ENCODE measurements at regions not wholly inside any gene's neighbourhood (a gene's known extent, or its start where the extent isn't known, plus 50 kb on each side); places are given as distances from the start of the nearest gene placed in this dataset.
"Not testable (repeated sequence)": the region's sequence is repeated elsewhere in the genome, so short reads cannot be mapped to it uniquely, and the experiment has no call there.

DNA sequence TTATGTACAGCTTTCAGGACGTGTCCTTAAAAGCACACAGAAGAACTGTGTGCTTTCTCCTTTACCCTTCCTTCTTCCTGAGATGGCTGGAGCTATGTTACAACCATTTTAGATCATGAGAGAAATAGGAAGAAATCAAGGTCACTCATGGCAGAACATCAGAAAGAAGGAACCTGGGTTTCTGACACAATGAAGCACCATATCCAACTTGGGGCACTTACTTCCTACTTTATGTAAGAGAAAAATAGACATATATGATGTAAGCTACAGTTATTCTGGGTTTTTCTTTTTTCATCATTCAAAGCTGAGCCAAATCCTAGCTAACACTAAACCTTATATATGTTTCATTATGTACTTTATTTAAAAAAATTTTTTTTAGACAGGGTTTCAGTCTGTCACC, 79.5 kb downstream of the FAM161A start:
- DNase-seq, result no peak

DNA sequence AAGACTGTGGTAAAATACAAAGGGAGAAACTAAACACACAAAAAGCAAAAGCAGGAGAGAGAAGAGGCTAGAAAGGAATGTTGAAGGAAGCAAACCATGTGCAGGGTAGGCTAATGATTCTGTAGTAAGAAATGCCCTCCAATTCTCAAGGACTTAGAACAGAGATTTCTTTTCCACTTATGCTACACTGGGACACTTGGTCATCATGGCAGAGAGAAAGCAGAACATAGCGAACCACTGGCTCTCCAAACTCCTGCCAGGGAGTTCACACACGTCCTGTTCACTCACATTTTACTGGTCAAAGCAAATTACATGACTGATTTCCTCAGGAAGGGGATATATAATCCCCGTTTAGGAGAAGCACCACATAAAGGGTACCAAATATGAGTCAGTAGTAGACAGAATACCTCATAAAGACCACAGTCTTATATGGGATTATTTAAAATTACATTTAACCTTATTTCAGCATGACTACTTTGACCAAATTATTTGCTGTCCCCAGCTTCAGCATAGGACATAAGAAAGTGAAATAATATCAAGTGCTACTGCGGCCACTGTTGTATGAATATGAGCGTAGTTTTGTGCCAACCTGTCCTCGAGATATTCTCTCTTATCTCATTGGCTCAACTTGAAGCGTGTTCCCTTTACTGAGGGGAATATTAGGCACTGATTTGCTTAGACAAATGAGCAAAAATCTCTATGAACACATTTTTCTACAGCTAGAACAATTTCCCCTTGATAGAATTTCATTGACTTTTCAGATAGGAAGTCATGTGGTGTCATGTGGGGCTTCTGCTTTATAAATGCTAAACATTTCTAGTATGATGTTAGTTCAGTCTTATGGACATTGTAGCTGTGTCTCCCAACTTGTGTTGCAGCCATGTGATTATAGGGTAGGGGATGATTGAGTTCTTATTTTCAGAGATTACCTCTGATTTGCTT, 81.7 kb downstream of the FAM161A start:
- DNase-seq, result no peak

DNA sequence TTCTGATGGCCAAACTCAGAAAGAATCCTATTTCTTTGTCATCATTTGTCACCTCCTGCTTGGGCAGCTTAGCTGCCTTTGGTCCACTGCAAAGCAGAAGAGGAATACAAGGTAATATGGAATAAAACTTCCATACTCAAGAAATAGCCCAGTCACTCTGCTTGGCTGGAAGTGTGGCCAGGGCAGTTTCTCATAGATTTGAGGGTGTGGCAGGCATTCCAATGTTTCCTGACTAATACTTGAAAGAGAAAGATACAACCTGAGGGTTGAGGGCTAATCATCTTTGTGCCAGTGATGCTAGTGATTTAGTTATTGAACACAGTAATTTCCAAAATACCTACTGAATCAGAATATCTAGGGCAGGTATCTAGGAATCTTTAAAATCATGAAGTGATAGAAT, 83.1 kb downstream of the FAM161A start:
- no peak for DNase-seq

DNA sequence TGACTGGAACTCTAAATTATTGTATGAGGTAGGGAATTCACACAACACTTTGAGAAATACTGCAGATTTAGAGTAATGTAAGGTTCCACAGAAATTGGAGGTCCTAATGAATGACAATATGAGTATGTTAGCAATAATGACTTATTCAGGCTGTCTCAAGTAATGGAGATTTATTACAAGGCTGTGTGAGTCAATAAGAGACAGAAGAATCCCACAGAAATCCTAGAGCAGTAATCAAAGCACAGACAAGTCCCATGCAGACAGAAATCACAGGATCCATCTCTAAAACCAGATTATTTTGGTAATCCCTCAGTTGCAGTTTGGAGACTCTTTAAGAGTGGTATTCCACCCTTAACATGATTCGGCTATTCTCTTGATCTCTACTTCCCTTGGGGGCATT, 83.6 kb downstream of the FAM161A start:
- no peak for DNase-seq

DNA sequence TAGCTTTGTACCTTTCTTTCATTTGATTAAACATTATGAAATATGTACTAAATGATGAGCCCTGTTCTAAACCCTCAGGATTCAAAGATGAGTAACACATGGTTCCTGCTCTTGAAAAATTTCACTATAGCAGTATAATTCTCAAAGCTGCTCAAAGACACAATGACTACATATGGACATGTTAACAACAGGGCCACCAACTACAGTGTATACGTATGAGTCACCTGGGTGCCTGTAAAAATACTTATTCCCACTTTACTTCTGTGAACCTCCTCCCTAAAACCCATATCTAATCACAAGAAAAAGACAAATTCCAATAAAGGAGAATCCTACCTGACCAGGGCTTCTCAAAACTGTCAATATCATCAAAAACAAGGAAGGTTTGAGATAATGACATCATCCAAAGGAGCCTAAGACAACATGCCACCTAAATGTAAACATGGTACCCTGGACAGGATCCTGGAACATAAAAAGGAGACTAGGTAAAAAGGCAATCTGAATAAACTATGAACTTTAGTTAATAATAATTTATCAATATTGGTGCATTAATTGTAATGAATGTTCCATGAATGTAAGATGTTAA, 84.7 kb downstream of the FAM161A start:
- DNase-seq, result no peak

DNA sequence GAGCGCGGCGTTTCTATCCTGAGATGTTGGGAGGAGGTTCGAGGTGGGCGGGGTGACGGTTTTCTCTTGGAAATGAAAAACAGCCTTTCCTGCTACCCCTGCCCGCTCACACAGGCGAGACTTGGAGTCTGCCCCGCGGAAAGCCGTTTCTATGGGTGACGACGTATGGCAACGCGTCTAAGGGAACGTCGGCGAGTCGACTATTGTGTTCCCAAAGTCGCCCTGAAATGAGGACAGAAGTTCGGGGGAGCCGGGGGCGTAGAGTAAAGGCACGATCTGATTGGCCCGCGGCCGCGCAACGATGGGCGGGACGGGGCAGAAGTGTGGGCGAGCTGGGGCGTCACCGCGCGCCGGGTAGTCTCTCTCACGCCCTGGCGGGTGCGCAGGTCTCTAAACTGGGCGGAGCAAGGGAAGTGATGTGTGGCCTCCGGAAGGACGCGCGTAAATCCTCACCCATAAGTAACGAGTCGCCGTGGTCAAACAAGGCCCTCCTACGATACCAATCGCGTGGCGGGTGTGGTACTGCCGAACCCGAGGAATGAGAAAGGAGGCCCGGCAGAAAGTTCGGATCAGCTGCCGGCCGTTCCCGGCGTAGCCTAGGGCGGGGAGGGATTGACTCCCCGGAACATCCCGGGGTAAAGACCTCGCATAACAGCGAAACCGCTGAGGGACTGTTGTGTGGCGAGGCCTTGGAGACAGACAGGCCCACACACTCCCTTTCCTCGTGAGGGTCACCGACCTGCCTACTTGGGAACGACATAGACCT, 89.6 kb downstream of the FAM161A start:
- peak; percentile 79 for DNase-seq

DNA sequence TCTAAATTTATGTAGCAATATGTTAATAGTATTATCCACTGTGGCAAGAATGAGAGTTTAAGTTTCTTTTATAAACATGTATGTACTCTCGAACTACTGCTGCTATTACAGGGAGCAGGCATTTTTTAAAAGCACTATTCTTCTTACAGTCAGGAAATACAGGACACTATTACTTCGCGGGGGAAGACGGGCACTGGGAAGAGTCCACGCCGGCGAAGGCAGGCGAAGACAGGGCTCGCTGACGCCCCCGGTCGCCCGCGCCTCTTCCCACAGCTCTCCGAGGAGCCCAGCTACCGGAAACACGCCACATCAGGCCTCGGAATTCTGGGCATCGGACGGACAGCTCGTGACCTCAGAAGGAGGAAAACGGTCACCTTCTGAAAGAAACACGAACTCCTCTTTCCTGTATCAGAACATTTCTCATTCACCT, 90.2 kb downstream of the FAM161A start:
- DNase-seq, result peak; percentile 13

DNA sequence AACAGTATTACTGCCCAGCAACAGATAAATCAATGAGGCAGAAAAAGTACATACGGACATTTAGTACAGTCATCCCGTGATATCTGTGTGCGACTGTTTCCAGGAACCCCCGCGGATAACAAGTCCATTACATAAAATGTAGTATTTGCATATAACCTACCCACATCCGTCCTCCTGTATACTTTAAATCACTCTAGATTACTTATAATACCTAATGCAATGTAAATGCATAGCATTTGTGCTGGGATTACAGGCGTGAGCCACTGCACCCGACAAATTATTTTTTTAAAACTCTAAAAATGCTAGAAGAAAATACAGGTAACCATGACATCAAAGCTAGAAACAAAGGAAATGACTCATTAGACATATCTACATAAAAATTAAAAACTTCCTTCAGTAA, 91.6 kb downstream of the FAM161A start:
- no peak for DNase-seq

DNA sequence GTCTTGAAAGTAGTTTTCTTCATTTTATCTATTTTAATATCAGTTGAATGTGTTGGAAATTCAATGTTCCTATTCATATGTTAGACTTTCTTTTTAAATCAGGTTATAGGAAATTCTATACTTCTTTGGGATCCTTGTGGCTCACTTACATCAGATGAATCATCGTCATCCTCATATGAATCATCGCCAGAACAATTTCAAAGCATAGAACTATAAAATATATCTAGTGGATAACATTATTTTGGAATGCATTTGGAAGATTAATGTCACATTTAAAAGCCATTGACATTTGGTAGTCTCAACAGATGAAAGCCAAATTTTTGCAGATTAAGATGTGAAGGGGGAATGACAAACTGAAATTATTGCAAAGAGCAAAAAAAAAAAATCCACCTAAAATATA, 94.1 kb downstream of the FAM161A start:
- no peak for DNase-seq

DNA sequence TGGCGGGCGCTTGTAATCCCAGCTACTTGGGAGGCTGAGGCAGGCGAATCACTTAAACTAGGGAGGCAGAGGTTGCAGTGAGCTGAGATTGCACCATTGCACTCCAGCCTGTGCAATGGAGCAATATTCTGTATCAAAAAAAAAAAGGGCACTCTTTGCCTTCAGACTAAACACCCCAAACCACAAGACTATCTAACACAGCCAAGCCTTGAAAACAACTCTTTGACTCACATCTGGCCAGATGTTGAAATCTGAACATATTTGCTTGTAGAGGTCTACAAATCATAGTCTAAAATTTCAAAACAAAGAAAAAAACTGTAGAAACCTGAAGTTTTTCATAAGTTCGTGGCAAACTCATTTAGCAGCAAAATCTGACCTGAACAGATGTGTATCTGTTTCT, 94.9 kb downstream of the FAM161A start:
- DNase-seq, result no peak

DNA sequence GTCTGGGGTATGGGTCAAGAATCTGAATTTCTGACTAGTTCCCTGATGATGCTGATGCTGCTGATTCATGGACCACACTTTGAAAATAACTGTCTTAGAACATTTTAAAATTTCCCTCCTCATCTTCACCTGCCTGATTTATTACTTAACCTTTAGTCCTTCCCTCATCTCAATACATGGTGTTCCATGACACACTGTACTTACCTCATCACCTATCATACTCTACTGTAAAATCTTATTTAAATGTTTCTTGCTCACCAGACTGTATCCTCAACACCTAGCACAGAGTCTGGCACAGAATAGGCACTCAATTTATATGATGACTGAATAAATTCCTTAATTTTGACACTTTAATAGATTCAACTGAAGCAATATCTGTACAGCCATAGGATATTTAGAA, 95.7 kb downstream of the FAM161A start:
- no peak for DNase-seq

DNA sequence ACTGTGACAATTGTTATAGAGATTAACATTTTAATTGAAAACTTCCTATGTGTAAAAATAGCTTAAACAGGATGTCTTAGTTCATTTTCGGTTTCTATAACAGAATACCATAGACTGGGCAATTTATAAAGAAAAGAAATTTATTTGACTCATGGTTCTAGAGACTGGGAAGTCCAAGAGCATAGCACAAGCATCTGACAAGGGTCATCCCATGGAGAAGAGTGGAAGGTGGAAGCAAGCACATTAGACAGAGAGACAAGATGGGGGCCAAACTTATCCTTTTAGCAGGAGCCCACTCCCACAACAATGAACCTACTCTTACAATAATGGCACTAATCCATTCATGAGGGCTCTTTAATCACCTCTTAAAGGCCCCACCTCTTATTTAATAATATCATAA, 100.3 kb downstream of the FAM161A start:
- DNase-seq, result no peak

DNA sequence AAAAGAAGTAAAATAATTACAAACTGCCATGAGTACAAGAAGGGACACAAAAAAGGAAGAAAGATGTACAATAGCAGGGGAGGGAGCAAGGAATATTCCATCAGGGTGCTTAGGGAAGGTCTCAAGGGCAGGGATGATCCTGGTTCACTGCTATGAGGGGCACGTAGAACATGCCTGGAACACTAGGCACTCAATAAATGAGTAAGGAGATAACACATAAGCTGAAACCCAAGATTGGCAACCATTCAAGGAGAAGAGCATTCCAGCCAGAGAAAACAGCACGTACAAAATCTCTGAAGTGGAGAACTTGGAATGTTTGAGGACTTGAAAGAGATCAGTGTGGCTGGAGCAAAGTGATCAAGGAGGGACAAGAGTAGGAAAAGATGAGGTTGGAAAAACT, 103.2 kb downstream of the FAM161A start:
- DNase-seq, result no peak

DNA sequence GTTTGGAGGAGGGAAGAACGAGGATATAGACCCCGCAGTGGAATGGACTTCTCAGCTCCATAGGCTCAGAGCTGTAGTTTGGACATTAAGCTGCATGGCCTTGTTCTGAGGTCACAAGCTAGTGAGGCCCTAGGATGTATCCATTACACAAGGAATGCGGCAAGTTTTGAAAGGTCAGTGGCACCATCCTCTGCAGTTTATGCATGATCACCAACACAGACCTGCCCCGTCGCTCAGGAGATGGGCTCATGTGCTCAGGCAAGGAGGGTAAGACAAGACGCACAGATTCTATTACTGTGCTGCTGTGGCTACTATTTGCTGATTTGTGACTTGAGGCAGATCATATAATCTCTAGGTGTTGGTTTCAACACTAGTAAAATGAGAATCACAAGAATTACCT, 110.9 kb downstream of the FAM161A start:
- no peak for DNase-seq

DNA sequence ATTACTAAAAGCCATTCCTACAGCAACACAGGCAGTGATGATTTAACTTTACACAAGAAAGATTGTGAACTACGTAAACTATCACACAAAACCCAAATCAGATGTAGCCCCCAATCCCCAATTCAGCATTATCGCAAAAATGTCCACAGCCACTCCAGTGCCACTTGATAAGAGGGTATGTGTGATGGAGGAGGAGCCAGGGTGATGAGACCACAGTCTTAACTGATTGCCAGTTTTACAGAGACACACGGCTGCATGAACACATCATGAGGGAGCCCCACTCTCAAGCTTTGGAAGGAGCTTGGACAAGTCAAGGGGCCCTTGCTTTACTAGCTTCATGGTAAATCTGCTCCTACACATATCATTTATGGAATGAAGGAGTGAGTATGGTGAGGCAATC, 116.0 kb downstream of the FAM161A start:
- DNase-seq, result no peak

DNA sequence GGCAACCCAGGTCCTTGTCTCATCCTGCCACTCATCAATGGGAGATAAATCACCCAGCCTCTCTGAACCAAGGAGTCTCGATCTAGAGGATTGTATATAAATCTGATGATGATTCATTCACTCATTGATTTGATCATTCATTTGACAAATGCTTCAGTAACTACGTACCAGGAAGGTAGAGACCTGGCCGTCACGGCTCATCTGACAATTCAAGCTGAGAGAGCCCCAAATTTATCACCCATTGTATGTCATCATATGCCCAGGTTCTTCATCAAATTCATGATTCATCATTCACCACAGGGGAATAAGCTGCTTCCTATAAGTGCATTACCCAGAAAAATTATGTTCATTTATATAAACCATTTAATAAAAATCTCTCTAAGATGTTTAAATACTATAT, 116.9 kb downstream of the FAM161A start:
- no peak for DNase-seq

DNA sequence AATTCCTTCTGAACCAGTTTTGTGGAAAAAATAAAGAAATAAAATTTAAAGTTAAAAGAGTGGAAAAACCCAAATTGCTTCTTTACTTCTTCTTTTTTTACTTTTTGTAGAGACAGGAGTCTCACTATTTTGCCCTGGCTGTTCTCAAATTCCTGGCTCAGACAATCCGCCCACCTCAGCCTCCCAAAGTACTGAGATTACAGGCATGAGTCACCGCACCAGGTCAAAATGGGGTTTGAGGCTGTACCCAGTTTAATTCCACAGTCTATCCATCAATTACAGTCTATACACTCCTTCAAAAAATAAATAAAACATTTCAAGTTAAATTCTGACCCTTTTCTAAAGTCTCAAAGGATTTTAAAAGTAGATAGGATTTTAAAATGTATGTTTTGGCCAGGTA, 120.3 kb downstream of the FAM161A start:
- no peak for DNase-seq

DNA sequence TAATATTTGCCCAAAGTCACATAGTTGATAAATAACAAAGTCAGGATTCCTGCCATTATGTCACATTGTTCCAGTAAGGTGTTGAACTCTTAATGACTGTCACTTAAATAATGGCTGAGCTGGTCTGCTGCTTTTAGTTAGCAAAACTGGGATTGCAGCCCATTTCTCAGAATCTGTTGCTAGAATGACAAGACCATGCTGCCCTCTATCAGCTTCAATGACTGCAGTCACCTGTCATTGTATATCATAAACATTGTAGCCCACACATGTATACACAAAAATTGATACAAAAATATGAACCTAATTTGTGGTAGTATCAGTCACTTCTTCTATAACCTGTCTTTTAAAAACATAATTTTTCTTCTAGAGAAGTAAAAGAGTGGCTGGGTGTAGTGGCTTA, 121.1 kb downstream of the FAM161A start:
- no peak for DNase-seq

DNA sequence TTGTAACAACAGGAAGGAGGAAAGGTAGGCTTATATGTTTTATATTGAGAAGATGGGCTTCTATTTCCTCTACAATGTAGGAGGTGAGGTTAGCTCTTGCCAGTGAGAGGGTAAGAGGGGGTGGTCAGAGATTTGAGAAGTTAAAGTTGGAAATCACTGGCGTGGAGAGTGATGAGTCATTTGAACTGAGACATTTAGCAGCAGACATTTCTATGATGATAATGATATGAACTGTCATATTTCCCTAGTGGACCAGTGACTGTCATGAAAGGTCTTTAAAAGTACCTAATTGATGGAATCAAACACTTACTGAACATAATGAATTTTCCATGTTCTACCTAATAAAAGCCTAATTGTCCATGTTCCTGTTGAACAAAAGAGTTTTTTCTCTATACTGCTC, 126.1 kb downstream of the FAM161A start:
- DNase-seq, result no peak

DNA sequence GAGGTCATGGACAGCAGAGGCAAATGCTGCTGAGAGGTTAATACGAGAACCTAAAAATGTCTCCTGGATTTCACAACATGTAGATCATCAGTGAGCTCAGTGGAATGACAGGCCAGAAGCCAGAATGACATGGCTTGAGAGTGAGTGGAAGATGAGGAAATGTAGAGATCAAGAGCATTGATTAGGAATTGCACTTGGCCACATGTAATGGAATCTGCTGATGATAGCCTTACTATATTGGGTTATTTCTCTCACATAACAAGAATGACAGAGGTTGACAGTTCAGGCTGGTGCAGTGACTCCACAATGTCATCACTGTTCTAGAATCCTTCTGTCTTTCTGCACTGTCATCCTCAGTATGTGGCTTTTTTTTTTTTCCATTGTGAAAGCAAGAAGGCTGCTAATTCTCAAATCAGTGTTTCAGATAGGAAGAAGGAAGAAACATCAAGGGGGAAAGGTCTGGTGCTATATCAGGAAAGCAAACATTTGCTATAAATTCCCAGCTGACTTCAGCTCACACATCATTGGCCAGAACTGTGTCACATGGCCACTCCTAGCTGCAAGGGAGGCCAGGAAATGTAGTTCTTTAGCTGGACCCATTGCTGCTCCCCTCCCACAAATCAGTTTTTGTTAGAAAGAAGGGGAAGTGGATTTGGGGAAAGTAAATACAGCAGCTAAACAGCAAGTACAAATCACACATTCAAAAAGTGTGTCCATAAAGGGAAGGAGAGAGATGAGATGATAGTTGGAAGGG, 127.2 kb downstream of the FAM161A start:
- no peak for DNase-seq

DNA sequence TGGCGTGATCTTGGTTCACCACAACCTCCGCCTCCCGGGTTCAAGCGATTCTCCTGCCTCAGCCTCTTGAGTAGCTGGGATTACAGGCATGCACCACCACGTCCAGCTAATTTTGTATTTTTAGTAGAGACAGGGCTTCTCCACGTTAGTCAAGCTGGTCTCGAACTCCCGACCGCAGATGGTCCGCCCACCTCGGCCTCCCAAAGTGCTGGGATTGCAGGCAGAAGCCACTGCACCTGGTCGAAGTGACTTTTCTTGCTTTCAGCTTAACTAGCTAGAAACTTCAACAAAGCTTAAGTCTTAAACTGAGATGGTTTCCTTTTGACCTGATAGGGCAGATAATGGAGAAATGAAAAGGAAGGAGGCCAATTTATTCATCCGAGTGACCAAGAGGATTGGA, 130.5 kb downstream of the FAM161A start:
- DNase-seq, result not testable (repeated sequence)

DNA sequence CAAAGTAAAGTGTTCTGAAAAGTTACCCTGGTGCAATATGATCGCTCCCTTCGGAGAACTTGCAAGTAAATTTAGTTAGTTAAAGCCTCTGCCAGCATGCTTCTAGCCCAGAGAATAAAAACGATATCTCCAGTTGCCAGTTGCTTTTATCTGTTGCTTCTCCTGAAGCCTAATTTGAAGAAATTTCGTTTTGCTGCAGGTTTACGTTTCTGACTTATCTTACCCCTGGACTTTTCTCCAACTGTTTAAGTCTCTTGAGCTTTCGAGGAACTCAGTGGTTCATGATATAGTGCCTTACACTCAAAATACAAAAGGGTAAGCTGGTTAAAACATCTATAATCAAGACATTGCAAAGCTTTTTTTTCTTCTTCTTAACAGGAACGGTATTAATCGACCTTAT, 131.1 kb downstream of the FAM161A start:
- no peak for DNase-seq

DNA sequence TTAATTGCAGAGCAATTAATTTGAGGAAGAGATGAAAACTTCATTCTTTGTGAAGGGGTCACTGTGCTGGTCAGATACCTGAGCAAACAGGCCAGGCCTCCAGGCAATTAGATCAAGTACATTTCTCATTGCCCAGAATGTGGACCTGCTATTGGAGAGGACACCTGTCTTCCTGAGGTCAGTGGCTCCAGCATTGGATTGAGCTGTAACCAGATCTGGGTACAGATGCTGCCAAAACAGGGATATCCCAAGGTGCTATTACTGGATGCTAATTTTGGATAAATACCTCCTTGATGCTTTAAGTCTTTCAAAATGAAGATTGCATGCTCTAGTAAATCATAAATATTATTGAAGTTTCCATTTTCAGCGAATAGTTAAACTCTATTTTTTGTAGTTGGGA, 131.5 kb downstream of the FAM161A start:
- peak; percentile 2 for DNase-seq
